Activated B cell treated with CpG ODN at 0.5 μM for 24 hours (primary cell): ENCODE measurements at regions not wholly inside any gene's neighbourhood (a gene's known extent, or its start where the extent isn't known, plus 50 kb on each side); places are given as distances from the start of the nearest gene placed in this dataset.

Source experiments
- ATAC-seq: fragments of 200-7000 bp; cut with Tn5 transposase; one replicate; pipeline ENCODE4 v1.10.0; 2021; ENCODE audit warnings: low read depth, mild to moderate bottlenecking, moderate library complexity
- CTCF ChIA-PET: fragments of 350-600 bp; sonication (Branson Sonifier 250); formaldehyde crosslinking; loops from one replicate; lab custom pipeline; 2021; ENCODE audit warnings: antibody characterized with exemption; lab: Charles Lee
- POLR2A ChIA-PET: fragments of 350-600 bp; sonication (Branson Sonifier 250); formaldehyde crosslinking; loops from one replicate; lab custom pipeline; 2021; ENCODE audit warnings: antibody characterized with exemption; lab: Charles Lee
- DNase-seq: peaks from one replicate; pipeline ENCODE4 v3.0.0; 2022
- H3K27ac Mint-ChIP-seq: one replicate; pipeline ENCODE4 v1.8.0; 2020; ENCODE audit warnings: mixed read lengths
- H3K27me3 Mint-ChIP-seq: one replicate; pipeline ENCODE4 v1.8.0; 2021; ENCODE audit warnings: mixed read lengths
- H3K36me3 Mint-ChIP-seq: one replicate; pipeline ENCODE4 v1.8.0; 2021; ENCODE audit warnings: low read depth, mixed read lengths
- H3K4me1 Mint-ChIP-seq: one replicate; pipeline ENCODE4 v1.8.0; 2021; ENCODE audit warnings: mixed read lengths
- H3K4me3 Mint-ChIP-seq: one replicate; pipeline ENCODE4 v1.8.0; 2020; ENCODE audit warnings: mild to moderate bottlenecking, mixed read lengths
- H3K9me3 Mint-ChIP-seq: one replicate; pipeline ENCODE4 v1.8.0; 2020; ENCODE audit warnings: mixed read lengths
- CTCF ChIP-seq: fragments of 200-600 bp; IDR thresholded peaks from one replicate; pipeline ENCODE4 v1.8.0; 2022; ENCODE audit warnings: antibody characterized with exemption, mild to moderate bottlenecking
- intact Hi-C: fragments of 100-400 bp; cut with micrococcal nuclease; formaldehyde crosslinking; loops from one replicate; pipeline ENCODE4 v1.15.1; 2024

GRCh38 chr10:78179886-78180705 is 146.4 kb downstream of the RPS24 start:
- Mint-ChIP-seq H3K36me3 (no peaks in the 10 kb centered on the region), H3K27me3 (peaks cover 4% of the 10 kb centered on the region), H3K4me3 (no peak overlapping the region), H3K27ac (no peak overlapping the region), H3K4me1 (no peaks in the 10 kb centered on the region), H3K9me3 (no peaks in the 10 kb centered on the region)
- no peak for TF ChIP-seq CTCF
- DNase-seq: no peak
- CTCF ChIA-PET: no interaction called here
- ATAC-seq: no peak
- POLR2A ChIA-PET: no interaction called here
- intact Hi-C loops: no loop called here

GRCh38 chr10:78181381-78182055 is 147.9 kb downstream of the RPS24 start:
- Mint-ChIP-seq H3K4me3 (no peak overlapping the region), H3K27me3 (peaks cover 4% of the 10 kb centered on the region), H3K36me3 (no peaks in the 10 kb centered on the region), H3K27ac (no peak overlapping the region), H3K4me1 (no peaks in the 10 kb centered on the region), H3K9me3 (no peaks in the 10 kb centered on the region)
- intact Hi-C loops: no loop called here
- DNase-seq (no peak), ATAC-seq (no peak)
- TF ChIP-seq CTCF: no peak
- ChIA-PET POLR2A (no interaction called here), CTCF (no interaction called here)

- peaks cover 4% of the 10 kb centered on the region for H3K27me3 Mint-ChIP-seq
- intact Hi-C loops: no loop called here
- ATAC-seq: no peak
- no peak for TF ChIP-seq CTCF
- H3K4me1 Mint-ChIP-seq: no peaks in the 10 kb centered on the region
- POLR2A ChIA-PET: no interaction called here
- H3K27ac Mint-ChIP-seq: no peak overlapping the region
- H3K4me3 Mint-ChIP-seq: no peak overlapping the region
- no peaks in the 10 kb centered on the region for H3K36me3 Mint-ChIP-seq
- no peaks in the 10 kb centered on the region for H3K9me3 Mint-ChIP-seq
- CTCF ChIA-PET: no interaction called here
- no peak for DNase-seq
Observed at GRCh38 chr10:78182841-78183240, 149.2 kb downstream of the RPS24 start.

GRCh38 chr10:78184851-78185692 is 151.4 kb downstream of the RPS24 start:
- Mint-ChIP-seq H3K9me3 (no peaks in the 10 kb centered on the region), H3K36me3 (no peaks in the 10 kb centered on the region), H3K27me3 (peaks cover 4% of the 10 kb centered on the region), H3K4me3 (no peak overlapping the region), H3K4me1 (no peaks in the 10 kb centered on the region), H3K27ac (no peak overlapping the region)
- ChIA-PET POLR2A (no interaction called here), CTCF (no interaction called here)
- ATAC-seq: no peak
- DNase-seq: no peak
- intact Hi-C loops: no loop called here
- no peak for TF ChIP-seq CTCF

GRCh38 chr10:78185693-78186055 is 152.0 kb downstream of the RPS24 start:
- Mint-ChIP-seq H3K4me3 (no peak overlapping the region), H3K27me3 (peaks cover 4% of the 10 kb centered on the region), H3K27ac (no peak overlapping the region), H3K36me3 (no peaks in the 10 kb centered on the region), H3K4me1 (no peaks in the 10 kb centered on the region), H3K9me3 (no peaks in the 10 kb centered on the region)
- DNase-seq (no peak), ATAC-seq (no peak)
- intact Hi-C loops: no loop called here
- ChIA-PET POLR2A (no interaction called here), CTCF (no interaction called here)
- TF ChIP-seq CTCF: no peak
